ENCODE measurements at regions not wholly inside any gene's neighbourhood (a gene's known extent, or its start where the extent isn't known, plus 50 kb on each side); places are given as distances from the start of the nearest gene placed in this dataset.

GRCh38 chr6:127031511-127031910 is 87.0 kb upstream of the RSPO3 start:
- intact Hi-C loops (cut with micrococcal nuclease): no loop called here
- ATAC-seq (no peak), DNase-seq (no peak)
- no peaks in the 10 kb centered on the region for H3K36me3 Mint-ChIP-seq (ENCODE audit: low read depth)
- ChIA-PET CTCF (no interaction called here), POLR2A (no interaction called here)
- H3K27me3 Mint-ChIP-seq: no peaks in the 10 kb centered on the region
- H3K9me3 Mint-ChIP-seq: no peaks in the 10 kb centered on the region
- H3K4me1 Mint-ChIP-seq (ENCODE audit: low read depth): no peaks in the 10 kb centered on the region
- no peak overlapping the region for H3K4me3 Mint-ChIP-seq
- TF ChIP-seq CTCF (IDR thresholded peaks at IDR 0.05): no peak
- H3K27ac Mint-ChIP-seq: no peak overlapping the region

DNA sequence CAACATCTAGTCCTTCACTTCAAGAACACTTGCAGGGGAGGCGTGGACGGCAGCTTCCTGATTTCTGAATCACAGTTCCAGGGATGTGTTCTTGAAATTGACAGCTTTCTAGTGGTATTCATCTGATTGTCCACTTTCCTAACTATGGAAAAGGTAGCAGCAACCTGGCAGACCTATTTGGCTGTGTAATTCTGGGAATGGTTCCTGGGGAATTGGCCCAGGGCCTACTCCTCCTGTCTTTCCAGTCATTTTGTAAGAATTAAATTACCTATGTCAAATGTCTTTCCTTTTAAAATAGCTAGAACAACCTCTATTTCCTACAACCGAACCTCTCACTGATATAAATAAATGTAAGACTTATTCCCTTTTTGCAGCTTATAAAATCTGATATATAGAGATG is 85.5 kb upstream of the RSPO3 start:
- intact Hi-C loops (cut with micrococcal nuclease): no loop called here
- no peaks in the 10 kb centered on the region for H3K4me1 Mint-ChIP-seq (ENCODE audit: low read depth)
- no peak overlapping the region for H3K4me3 Mint-ChIP-seq
- DNase-seq (no peak), ATAC-seq (no peak)
- no peak overlapping the region for H3K27ac Mint-ChIP-seq
- no peaks in the 10 kb centered on the region for H3K36me3 Mint-ChIP-seq (ENCODE audit: low read depth)
- no peaks in the 10 kb centered on the region for H3K9me3 Mint-ChIP-seq
- CTCF ChIA-PET: no interaction called here
- no peak for TF ChIP-seq CTCF (IDR thresholded peaks at IDR 0.05)
- H3K27me3 Mint-ChIP-seq: peaks cover 3% of the 10 kb centered on the region
- POLR2A ChIA-PET: no interaction called here

DNA sequence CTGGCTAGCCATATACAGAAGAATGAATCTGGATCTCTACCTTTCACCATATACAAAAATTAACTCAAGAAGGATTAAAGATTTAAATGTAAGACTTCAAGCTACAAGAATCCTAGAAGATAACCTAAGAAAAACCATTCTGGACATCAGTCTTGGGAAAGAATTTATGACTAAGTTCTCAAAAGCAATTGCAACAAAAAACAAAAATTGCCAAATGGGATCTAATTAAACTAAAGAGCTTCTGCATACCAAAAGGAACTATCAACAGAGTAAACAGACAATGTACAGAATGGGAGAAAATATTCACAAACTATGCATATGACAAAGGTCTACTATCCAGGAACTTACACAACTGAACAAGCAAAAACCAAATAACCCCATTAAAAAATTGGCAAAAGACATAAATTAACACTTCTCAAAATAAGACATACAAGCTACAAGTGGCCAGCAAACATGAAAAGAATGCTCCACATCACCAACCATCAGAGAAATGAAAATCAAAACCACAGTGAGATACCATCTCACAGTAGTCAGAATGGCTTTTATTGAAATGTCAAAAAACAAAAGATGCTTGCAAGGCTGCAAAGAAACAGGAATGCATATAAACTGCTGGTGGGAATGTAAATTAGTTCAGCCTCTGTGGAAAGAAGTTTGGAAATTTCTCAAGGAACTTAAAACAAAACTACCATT is 66.8 kb upstream of the RSPO3 start:
- TF ChIP-seq CTCF (IDR thresholded peaks at IDR 0.05): no peak
- Mint-ChIP-seq H3K4me3 (no peak overlapping the region), H3K4me1 (ENCODE audit: low read depth) (no peaks in the 10 kb centered on the region), H3K36me3 (ENCODE audit: low read depth) (no peaks in the 10 kb centered on the region), H3K27ac (no peak overlapping the region), H3K27me3 (no peaks in the 10 kb centered on the region), H3K9me3 (peaks cover 9% of the 10 kb centered on the region)
- DNase-seq: no peak
- ChIA-PET CTCF (no interaction called here), POLR2A (no interaction called here)
- intact Hi-C loops (cut with micrococcal nuclease): no loop called here
- no peak for ATAC-seq

DNA sequence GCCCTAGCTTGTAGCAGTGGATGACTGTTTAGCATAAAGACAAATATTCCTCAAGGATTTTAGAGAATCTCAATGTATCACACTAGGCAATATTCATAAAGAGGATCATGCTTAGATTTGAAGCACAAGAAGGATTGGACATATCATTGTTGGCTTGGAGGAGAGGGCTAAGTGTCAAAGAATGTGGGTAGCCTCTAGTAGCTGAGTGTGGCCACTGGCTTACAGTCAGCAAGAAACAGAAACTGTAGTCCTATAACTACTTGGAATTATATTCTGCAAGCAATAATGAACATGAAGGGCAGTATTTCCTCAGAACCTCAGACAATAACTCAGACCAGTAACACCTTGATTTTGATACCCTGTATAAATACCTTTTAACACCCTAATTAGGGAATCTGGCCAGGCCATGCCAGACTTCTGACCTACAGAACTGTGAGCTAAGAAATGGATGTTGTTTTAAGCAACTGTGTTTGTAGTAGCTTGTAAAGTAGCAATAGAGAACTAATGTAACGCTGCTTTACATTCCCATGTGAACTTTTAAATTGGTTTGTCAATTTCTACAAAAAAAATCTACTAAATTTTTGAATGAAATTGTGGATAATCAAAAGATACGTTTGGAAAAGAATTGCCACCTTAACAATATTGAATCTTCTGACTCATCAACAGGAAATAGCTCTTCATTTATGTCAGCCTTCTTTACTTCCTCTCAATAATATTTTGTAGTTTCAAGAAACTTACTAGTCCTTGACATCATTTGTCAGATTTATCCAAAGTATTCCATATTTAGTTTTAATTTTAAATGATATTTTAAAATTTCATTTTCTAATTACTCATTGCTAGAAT is 65.2 kb upstream of the RSPO3 start:
- CTCF ChIA-PET: no interaction called here
- Mint-ChIP-seq H3K9me3 (peaks cover 5% of the 10 kb centered on the region), H3K27me3 (no peaks in the 10 kb centered on the region), H3K4me3 (no peak overlapping the region), H3K36me3 (ENCODE audit: low read depth) (no peaks in the 10 kb centered on the region), H3K27ac (no peak overlapping the region), H3K4me1 (ENCODE audit: low read depth) (no peaks in the 10 kb centered on the region)
- no peak for DNase-seq
- TF ChIP-seq CTCF (IDR thresholded peaks at IDR 0.05): no peak
- POLR2A ChIA-PET: no interaction called here
- intact Hi-C loops (cut with micrococcal nuclease): no loop called here
- no peak for ATAC-seq

- no peaks in the 10 kb centered on the region for H3K36me3 Mint-ChIP-seq (ENCODE audit: low read depth)
- TF ChIP-seq CTCF (IDR thresholded peaks at IDR 0.05): no peak
Observed at GRCh38 chr6:127053875-127054235, 64.6 kb upstream of the RSPO3 start.

More at GRCh38 chr6:127053875-127054235, 64.6 kb upstream of the RSPO3 start:
- peaks cover 5% of the 10 kb centered on the region for H3K9me3 Mint-ChIP-seq
- CTCF ChIA-PET: no interaction called here
- no peaks in the 10 kb centered on the region for H3K27me3 Mint-ChIP-seq
- ATAC-seq: no peak
- intact Hi-C loops (cut with micrococcal nuclease): no loop called here
- no peak overlapping the region for H3K27ac Mint-ChIP-seq
- DNase-seq: no peak
- no peaks in the 10 kb centered on the region for H3K4me1 Mint-ChIP-seq (ENCODE audit: low read depth)
- POLR2A ChIA-PET: no interaction called here
- no peak overlapping the region for H3K4me3 Mint-ChIP-seq
